ENCODE measurements at regions not wholly inside any gene's neighbourhood (a gene's known extent, or its start where the extent isn't known, plus 50 kb on each side); places are given as distances from the start of the nearest gene placed in this dataset.

DNA sequence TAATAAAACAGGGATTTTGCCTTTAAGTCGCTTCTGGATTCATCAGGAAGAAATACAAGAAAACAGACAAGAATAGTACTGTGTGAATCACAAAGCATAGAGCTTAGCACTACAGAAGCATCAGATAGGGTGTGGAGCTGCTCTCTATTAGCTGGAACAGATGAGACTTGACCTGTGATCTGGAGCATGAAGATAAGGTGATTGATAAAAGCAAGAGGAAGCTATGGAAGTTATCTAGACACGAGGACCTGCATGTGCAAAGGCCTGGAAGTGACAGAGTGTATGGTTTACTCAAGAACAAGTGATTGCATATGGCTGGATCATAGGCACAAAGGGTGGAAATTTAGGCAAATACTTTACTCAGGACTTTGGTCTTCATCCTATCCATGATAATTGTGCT lies 112.9 kb upstream of the MLIP start:
- TF ChIP-seq, protein P1, sequence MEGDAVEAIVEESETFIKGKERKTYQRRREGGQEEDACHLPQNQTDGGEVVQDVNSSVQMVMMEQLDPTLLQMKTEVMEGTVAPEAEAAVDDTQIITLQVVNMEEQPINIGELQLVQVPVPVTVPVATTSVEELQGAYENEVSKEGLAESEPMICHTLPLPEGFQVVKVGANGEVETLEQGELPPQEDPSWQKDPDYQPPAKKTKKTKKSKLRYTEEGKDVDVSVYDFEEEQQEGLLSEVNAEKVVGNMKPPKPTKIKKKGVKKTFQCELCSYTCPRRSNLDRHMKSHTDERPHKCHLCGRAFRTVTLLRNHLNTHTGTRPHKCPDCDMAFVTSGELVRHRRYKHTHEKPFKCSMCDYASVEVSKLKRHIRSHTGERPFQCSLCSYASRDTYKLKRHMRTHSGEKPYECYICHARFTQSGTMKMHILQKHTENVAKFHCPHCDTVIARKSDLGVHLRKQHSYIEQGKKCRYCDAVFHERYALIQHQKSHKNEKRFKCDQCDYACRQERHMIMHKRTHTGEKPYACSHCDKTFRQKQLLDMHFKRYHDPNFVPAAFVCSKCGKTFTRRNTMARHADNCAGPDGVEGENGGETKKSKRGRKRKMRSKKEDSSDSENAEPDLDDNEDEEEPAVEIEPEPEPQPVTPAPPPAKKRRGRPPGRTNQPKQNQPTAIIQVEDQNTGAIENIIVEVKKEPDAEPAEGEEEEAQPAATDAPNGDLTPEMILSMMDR (IDR thresholded peaks at IDR 0.05; ENCODE audit: low read length) = no peak
- no peak for TF ChIP-seq EZH2phosphoT487 (IDR thresholded peaks at IDR 0.05; ENCODE audit: low read length)
